Keratinocyte (primary cell): ENCODE measurements at regions not wholly inside any gene's neighbourhood (a gene's known extent, or its start where the extent isn't known, plus 50 kb on each side); places are given as distances from the start of the nearest gene placed in this dataset.

Source experiments
- DNase-seq: peaks from one replicate; pipeline ENCODE4 v3.0.0-alpha.2; 2011; ENCODE audit warnings: low read depth, missing footprints, low spot score
- FAIRE-seq: peaks from 2 replicates; lab custom pipeline; 2011; peaks lifted over from hg19 to GRCh38; lab: Jason Lieb, UNC
- H2AFZ ChIP-seq: 2 replicates; pipeline ENCODE4 v1.6.0; 2012; ENCODE audit warnings: low read length, control low read depth, inconsistent platforms; ENCODE audit not compliant: control insufficient read depth
- H3K27ac ChIP-seq: 2 replicates; pipeline ENCODE4 v1.5.1; 2011; ENCODE audit warnings: low read length; ENCODE audit not compliant: control insufficient read depth, insufficient read depth
- H3K27me3 ChIP-seq: 3 replicates; pipeline ENCODE4 v1.6.0; 2011; ENCODE audit warnings: low read length; ENCODE audit not compliant: control insufficient read depth, insufficient read depth; ENCODE audit errors: extremely low read depth
- H3K36me3 ChIP-seq, 2 experiments: 2 replicates in 1 of 2; 3 replicates in 1 of 2; pipeline ENCODE4 v1.5.1; 2011; ENCODE audit warnings: low read length in 2 of 2, mild to moderate bottlenecking in 1 of 2; ENCODE audit not compliant: control insufficient read depth in 2 of 2, insufficient read depth in 2 of 2; ENCODE audit errors: extremely low read depth in 1 of 2
- H3K4me1 ChIP-seq: 3 replicates; pipeline ENCODE4 v1.5.1; 2011; ENCODE audit warnings: low read length; ENCODE audit not compliant: control insufficient read depth, insufficient read depth; ENCODE audit errors: extremely low read depth
- H3K4me2 ChIP-seq: 3 replicates; pipeline ENCODE4 v1.6.0; 2011; ENCODE audit warnings: low read depth, low read length; ENCODE audit not compliant: control insufficient read depth, insufficient read depth; ENCODE audit errors: extremely low read depth
- H3K4me3 ChIP-seq, 3 experiments: fragments of 200-600 bp in 1 of 3; sonication (generic) in 1 of 3; 2 replicates in 2 of 3; 3 replicates in 1 of 3; pipeline ENCODE4 v1.5.1; 2011 to 2016; ENCODE audit warnings: low read length in 3 of 3, mild to moderate bottlenecking in 3 of 3, control low read depth in 2 of 3, inconsistent platforms in 1 of 3, low read depth in 1 of 3, mixed read lengths in 1 of 3, mixed run types in 1 of 3, moderate library complexity in 1 of 3; ENCODE audit not compliant: control insufficient read depth in 2 of 3, insufficient read depth in 2 of 3; ENCODE audit errors: extremely low read depth in 1 of 3
- H3K79me2 ChIP-seq: 2 replicates; pipeline ENCODE4 v1.6.0; 2012; ENCODE audit warnings: low read length; ENCODE audit not compliant: control insufficient read depth, insufficient read depth
- H3K9ac ChIP-seq: 3 replicates; pipeline ENCODE4 v1.6.0; 2011; ENCODE audit warnings: low read length; ENCODE audit not compliant: control insufficient read depth, insufficient read depth; ENCODE audit errors: extremely low read depth
- H3K9me1 ChIP-seq: 3 replicates; pipeline ENCODE4 v1.6.0; 2011; ENCODE audit warnings: low read length; ENCODE audit not compliant: control insufficient read depth, insufficient read depth; ENCODE audit errors: extremely low read depth
- H3K9me3 ChIP-seq: 2 replicates; pipeline ENCODE4 v1.5.1; 2012; ENCODE audit warnings: low read depth, low read length; ENCODE audit not compliant: control insufficient read depth
- H4K20me1 ChIP-seq: 3 replicates; pipeline ENCODE4 v1.6.0; 2011; ENCODE audit warnings: low read length; ENCODE audit not compliant: control insufficient read depth, insufficient read depth; ENCODE audit errors: extremely low read depth
- EZH2 ChIP-seq: IDR thresholded peaks from one replicate; pipeline ENCODE4 v1.6.1; 2012; ENCODE audit warnings: inconsistent platforms, mild to moderate bottlenecking, low read length, moderate library complexity
- dilution Hi-C: fragments of 300-500 bp; cut with MboI; formaldehyde crosslinking; loops from one replicate; pipeline ENCODE4 v1.7.0; 2020; ENCODE audit warnings: low sequenced_read_pairs; ENCODE audit not compliant: extremely low pct_ligation_motif_present
- TF ChIP-seq, protein P1 (sequence below), 3 experiments: IDR thresholded peaks in 1 of 3; conservative IDR thresholded peaks in 1 of 3; optimal IDR thresholded peaks in 1 of 3; 2 replicates in 2 of 3; 3 replicates in 1 of 3; pipeline versions ENCODE3 to v1.5.1; 2011; ENCODE audit warnings: low read length in 3 of 3, mild to moderate bottlenecking in 3 of 3, moderate library complexity in 2 of 3, control low read depth in 1 of 3, inconsistent platforms in 1 of 3; ENCODE audit not compliant: insufficient read depth in 2 of 3; ENCODE audit errors: extremely low read depth in 1 of 3

DNA sequence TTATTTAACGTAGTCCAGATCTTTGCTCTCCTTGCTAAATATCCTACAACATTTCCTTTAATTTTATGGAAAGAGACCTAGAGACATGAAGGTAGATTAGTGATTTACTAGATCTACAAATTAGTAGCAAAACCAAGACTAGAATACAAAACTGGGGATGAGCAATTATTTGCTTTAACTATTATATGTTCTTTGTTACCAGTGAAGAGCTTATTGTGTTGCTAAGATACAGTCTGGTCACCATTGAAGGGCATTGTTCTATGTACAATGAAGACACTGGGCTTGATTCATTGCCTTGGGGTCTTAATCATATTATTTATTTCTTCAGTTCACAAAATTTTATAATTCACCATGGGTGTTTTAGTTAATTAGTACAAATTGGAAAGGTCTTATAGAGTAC is 88.3 kb downstream of the S1PR1 start:
- no peaks in the 10 kb centered on the region for H3K9me1 ChIP-seq

DNA sequence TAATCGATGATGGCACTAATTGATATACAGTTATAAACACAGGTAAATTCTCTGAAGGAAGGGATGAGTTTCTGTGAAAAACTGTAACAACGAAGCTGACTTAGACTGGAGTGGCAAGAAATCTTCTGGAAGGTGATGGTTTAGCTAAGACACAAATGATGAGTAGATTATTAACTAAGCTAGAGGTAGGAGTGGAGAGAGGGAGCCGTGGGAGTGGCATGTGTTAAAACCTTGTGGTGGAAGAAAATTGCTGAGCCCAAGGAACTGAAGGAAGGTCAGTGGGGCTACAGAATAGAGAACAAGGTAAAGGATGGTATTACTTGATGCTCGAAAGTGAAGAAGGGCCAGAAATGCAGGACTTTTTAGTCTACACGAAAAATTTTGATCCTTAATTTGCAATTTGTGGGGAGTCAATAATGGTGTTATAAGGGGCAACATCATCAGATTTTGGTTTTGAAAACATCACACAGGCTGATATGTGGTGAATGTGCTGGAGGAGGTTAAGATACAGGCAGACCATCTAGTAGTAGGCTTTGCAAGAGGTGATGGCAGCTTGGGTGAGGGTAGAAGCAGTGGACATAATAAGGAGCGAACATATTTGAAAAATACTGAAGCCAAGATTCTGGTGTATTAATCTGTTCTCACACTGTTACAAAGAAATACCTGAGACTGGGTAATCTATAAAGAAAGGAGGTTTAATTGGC is 93.8 kb downstream of the S1PR1 start:
- no peak overlapping the region for H3K9ac ChIP-seq
- H2AFZ ChIP-seq = no peak overlapping the region
- no peaks in the 10 kb centered on the region for H4K20me1 ChIP-seq
- DNase-seq = no peak
- no peaks in the 10 kb centered on the region for H3K79me2 ChIP-seq
- no peaks in the 10 kb centered on the region for H3K9me1 ChIP-seq
- no peaks in the 10 kb centered on the region for H3K36me3 ChIP-seq
- H3K27ac ChIP-seq = no peak overlapping the region
- no peaks in the 10 kb centered on the region for H3K4me1 ChIP-seq
- dilution Hi-C loops = no loop called here
- no peak overlapping the region for H3K4me3 ChIP-seq
- no peaks in the 10 kb centered on the region for H3K9me3 ChIP-seq
- no peaks in the 10 kb centered on the region for H3K27me3 ChIP-seq
- TF ChIP-seq, protein P1, sequence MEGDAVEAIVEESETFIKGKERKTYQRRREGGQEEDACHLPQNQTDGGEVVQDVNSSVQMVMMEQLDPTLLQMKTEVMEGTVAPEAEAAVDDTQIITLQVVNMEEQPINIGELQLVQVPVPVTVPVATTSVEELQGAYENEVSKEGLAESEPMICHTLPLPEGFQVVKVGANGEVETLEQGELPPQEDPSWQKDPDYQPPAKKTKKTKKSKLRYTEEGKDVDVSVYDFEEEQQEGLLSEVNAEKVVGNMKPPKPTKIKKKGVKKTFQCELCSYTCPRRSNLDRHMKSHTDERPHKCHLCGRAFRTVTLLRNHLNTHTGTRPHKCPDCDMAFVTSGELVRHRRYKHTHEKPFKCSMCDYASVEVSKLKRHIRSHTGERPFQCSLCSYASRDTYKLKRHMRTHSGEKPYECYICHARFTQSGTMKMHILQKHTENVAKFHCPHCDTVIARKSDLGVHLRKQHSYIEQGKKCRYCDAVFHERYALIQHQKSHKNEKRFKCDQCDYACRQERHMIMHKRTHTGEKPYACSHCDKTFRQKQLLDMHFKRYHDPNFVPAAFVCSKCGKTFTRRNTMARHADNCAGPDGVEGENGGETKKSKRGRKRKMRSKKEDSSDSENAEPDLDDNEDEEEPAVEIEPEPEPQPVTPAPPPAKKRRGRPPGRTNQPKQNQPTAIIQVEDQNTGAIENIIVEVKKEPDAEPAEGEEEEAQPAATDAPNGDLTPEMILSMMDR (optimal IDR thresholded peaks at IDR 0.05 in 1 of 3, IDR thresholded peaks at IDR 0.05 in 1 of 3, conservative IDR thresholded peaks at IDR 0.05 in 1 of 3; ENCODE audit: extremely low read depth in 1 of 3, insufficient read depth in 2 of 3, low read length in 3 of 3) = no peak
- TF ChIP-seq EZH2 = no peak
- no peak for FAIRE-seq
- no peak overlapping the region for H3K4me2 ChIP-seq

More for the DNA sequence above, 88.3 kb downstream of the S1PR1 start:
- Histone ChIP-seq H3K27me3 (no peaks in the 10 kb centered on the region), H4K20me1 (no peaks in the 10 kb centered on the region), H3K4me2 (no peak overlapping the region), H3K9me3 (no peaks in the 10 kb centered on the region), H3K36me3 (no peaks in the 10 kb centered on the region), H3K27ac (no peak overlapping the region), H3K4me3 (no peak overlapping the region), H3K9ac (no peak overlapping the region), H3K79me2 (no peaks in the 10 kb centered on the region), H3K4me1 (no peaks in the 10 kb centered on the region), H2AFZ (no peak overlapping the region)
- dilution Hi-C loops = no loop called here
- FAIRE-seq (no peak), DNase-seq (no peak)
- TF ChIP-seq EZH2 = no peak
- TF ChIP-seq, protein P1 (optimal IDR thresholded peaks at IDR 0.05 in 1 of 3, IDR thresholded peaks at IDR 0.05 in 1 of 3, conservative IDR thresholded peaks at IDR 0.05 in 1 of 3; ENCODE audit: extremely low read depth in 1 of 3, insufficient read depth in 2 of 3, low read length in 3 of 3) = no peak
